GM12875 (cell line): ENCODE measurements at regions not wholly inside any gene's neighbourhood (a gene's known extent, or its start where the extent isn't known, plus 50 kb on each side); places are given as distances from the start of the nearest gene placed in this dataset.
"Not testable (repeated sequence)": the region's sequence is repeated elsewhere in the genome, so short reads cannot be mapped to it uniquely, and the experiment has no call there.

ENCODE experiments used
- H3K4me3 ChIP-seq: one replicate; pipeline ENCODE4 v1.5.1; 2011; ENCODE audit warnings: low read depth, low read length, control low read depth
- TF ChIP-seq, protein P1 (sequence below): IDR thresholded peaks from 2 replicates; pipeline ENCODE4 v1.5.1; 2011; ENCODE audit warnings: low read depth, mild to moderate bottlenecking, control low read depth, inconsistent platforms, low read length, moderate library complexity, borderline replicate concordance; ENCODE audit not compliant: insufficient read depth

DNA sequence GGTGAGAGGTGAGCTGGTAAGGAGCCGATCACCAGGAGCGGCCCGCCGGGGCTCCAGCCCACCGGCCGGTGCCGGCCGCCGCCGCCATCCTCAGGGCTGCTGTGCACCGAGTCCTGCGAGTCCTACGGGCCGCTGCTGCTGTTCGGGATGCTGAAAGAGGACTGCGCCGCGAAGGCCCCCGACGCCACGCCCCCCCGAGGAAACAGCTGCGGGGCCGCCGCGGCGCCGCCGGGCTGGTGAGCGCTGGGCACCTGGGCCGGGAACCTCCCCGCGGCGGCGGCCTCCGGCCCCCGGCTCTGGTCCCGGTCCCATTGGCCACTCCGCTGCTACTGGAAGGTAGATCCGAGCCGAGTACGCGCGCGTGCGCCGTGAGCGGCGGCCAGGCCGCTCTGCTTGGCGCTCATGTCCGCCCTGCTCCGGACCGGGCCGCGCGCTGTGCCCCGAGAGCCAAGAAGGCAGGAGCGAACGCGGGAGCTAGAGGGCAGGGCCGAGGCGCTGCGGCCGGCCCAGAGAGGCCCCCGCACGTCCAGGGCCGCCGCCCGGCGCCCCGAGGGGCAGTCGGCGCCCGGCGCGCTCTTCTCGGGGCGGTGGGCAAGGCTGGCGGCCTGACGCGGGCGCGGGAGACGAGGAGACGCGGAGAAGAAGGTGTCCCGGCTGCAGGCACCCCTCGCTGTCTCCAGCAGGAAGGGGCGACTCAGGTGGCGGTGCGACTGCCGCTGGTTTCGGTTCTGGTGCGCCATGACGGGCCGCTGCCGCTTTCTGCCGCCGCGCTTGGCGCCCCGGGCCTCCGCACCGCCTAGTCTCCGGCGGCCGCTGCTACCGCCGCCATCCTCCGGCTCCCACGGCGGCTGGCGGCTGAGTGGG, 121.3 kb upstream of the WIPF3 start:
- TF ChIP-seq, protein P1, sequence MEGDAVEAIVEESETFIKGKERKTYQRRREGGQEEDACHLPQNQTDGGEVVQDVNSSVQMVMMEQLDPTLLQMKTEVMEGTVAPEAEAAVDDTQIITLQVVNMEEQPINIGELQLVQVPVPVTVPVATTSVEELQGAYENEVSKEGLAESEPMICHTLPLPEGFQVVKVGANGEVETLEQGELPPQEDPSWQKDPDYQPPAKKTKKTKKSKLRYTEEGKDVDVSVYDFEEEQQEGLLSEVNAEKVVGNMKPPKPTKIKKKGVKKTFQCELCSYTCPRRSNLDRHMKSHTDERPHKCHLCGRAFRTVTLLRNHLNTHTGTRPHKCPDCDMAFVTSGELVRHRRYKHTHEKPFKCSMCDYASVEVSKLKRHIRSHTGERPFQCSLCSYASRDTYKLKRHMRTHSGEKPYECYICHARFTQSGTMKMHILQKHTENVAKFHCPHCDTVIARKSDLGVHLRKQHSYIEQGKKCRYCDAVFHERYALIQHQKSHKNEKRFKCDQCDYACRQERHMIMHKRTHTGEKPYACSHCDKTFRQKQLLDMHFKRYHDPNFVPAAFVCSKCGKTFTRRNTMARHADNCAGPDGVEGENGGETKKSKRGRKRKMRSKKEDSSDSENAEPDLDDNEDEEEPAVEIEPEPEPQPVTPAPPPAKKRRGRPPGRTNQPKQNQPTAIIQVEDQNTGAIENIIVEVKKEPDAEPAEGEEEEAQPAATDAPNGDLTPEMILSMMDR, result no peak
- H3K4me3 ChIP-seq, result peak overlapping the region; percentile 50

DNA sequence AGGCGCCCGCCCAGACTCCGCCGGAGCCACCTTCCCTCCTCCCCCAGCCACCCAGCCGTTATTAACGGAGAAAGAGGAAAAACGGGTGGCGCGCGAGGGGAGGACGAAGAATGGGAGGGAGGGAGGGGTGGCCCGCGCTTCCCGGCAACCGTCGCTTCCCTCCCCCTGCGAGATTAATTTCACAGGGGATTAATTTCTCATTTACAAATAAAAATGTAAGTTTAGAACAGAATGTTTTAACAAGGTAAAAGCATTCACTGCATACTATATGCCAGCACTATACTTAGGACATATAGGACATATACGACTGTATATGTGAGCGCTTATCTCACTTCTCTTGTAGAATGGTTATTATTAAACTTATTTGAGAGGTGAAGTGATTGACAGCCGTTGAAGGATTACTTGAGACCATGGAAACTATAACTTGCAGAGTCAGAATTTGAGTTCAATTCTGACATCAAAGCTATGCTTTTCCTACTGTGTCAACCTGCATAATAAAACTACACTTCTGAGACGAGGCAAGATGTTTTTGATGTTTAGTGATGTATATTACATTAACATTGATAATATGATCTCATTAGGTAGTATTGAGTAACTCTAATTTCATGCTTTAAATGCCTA, 120.5 kb upstream of the WIPF3 start:
- H3K4me3 ChIP-seq, result peak overlapping the region; percentile 50

DNA sequence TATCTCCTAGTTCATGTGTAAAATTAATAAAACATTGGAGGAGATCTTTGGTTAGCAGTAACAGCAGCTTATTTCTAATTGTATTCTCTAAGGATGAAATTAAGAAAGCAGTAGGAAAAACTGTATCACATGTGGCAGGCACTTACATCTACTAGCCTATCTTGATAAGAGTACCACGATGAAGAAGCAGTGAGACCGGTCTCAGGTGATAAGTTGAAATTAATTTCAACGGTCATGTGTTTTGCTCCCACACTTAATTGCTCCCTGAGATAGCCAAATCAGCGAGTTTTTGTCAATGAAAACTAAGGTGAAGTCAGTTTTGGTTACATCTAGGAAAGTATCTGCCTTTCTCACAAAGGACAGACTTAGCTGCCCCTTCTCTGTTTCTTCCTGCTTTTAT, 115.8 kb upstream of the WIPF3 start:
- H3K4me3 ChIP-seq, result not testable (repeated sequence)

DNA sequence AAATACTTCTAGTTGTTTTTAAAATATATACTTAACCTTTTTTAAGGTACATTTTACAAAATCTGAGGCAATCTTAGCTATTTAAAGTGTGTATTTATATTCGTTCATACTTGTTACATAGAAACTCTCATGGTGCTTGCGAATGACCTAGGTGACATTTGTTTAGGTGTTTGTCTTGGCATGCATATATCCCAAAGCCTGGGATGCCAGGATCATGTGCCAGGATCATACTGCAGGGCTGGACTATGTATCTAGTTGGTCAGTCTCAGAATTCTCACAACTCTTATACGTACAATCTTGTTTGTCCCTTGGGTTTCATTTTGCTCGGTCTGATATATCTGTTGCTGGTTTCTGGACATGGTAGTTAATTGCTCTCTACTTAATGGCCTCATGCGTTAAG, 109.9 kb upstream of the WIPF3 start:
- H3K4me3 ChIP-seq, result not testable (repeated sequence)

DNA sequence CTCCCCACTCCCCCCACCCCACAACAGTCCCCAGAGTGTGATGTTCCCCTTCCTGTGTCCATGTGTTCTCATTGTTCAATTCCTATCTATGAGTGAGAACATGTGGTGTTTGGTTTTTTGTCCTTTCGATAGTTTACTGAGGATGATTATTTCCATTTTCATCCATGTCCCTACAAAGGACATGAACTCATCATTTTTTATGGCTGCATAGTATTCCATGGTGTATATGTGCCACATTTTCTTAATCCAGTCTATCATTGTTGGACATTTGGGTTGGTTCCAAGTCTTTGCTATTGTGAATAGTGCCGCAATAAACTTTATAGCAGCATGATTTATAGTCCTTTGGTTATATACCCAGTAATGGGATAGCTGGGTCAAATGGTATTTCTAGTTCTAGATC, 106.6 kb upstream of the WIPF3 start:
- H3K4me3 ChIP-seq, result not testable (repeated sequence)

DNA sequence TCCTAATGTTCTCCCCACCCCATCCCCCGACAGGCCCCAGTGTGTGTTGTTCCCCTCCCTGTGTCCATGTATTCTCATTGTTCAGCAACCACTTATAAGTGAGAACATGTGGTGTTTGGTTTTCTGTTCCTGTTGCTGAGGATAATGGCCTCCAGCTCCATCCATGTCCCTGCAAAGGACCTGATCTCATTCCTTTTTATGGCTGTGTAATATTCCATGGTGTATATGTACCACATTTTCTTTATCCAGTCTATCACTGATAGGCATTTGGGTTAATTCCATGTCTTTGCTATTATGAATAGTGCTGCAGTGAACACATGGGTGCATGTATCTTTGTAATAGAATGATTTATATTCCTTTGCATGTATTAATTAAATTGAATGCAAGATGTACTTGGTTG, 104.8 kb upstream of the WIPF3 start:
- not testable (repeated sequence) for H3K4me3 ChIP-seq

DNA sequence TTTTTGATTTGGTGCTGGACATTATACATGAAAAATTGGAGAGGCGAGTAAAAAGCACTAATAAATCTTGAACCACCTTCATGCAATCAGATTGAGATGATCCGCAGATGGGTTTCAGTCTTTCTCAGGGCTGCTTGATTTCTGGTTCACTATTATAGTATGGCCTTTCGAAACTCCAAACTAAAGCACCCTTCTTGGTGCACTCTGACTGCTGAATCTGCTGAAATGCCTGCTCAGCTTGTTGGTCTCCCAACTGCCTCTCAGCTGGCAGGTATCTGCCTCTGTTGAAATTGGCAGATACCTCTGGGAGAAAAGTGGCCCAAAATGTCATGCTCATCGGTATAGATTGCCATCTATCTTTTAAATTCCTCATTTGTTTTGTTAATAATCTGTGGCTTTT, 102.5 kb upstream of the WIPF3 start:
- not testable (repeated sequence) for H3K4me3 ChIP-seq

DNA sequence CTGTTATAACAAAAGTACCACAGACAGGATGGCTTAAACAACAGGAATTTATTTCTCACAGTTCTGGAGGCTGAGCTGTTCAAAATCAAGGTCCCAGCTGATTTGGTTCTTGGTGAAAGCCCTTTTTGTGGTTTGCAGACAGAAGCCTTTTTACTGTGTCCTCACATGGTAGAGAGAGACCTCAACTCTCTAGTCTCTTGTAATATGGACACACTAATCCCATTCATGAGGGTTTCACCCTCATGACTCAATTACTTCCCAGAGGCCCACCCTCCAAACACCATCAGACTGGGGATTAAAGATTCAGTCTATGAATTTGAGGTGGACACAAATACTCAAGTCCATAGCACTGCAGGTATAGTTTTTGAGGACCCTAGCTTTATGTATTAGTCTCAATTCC, 97.3 kb upstream of the WIPF3 start:
- not testable (repeated sequence) for H3K4me3 ChIP-seq

DNA sequence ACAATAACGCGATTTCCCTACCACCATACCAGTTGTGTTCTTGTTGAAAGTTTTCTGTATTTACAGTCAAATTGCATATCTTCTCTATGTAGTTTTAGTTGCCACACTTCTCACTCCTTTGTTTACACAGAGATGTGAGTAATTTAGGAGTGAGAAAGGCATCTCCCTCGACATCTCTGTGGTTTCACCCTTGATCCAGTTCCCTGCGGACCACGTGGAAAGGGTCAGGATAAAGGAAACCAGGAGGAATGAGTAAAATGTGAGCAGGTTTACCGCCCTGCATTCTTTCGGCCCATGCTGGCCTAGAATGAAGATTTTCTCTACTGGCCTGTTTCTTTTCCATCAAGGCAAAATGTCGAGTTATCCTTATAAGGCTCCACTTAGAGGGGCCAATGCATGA, 83.2 kb upstream of the WIPF3 start:
- H3K4me3 ChIP-seq, result not testable (repeated sequence)

DNA sequence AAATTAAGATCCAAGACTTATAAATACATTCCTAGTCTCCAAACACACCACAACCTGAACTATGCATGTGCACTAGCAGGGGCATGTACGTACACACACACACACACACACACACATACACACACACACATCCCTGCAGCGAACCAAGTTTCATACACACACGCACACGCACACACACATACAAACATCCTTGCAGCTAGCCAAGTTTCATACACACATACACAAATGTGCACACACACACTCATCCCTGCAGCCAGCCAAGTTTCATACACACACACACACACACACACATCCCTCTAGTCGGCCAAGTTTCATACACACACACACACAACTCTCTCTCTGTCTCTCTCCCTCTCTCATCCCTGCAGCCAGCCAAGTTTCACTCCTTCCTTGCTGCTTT, 82.7 kb upstream of the WIPF3 start:
- H3K4me3 ChIP-seq, result no peak overlapping the region
- TF ChIP-seq, protein P1, result no peak

DNA sequence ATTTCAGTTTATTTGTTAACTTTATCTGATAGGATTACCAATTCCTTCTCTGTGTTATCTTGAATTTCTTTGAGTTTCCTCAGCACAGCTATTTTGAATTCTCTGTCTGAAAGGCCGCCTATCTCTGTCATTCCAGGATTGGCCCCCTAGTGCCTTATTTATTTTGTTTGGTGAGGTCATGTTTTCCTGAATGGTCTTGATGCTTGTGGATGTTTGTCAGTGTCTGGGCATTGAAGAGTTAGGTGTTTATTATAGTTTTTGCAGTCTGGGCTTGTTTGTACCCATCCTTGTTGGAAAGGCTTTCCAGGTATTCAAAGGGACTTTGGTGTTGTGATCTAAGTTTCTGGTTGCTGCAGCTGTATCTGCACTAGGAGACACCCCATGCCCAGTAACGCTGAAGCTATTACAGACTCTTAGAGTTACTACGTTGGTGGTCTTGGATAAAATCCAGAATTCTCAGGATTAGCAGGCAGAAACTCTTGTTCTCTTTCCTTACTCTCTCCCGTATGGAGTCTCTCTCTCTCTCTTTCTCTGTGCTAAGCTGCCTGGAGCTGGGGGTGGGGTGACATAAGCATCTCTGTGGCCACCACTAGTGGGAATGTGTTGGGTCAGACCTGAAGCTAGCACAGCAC, 76.7 kb upstream of the WIPF3 start:
- H3K4me3 ChIP-seq, result not testable (repeated sequence)

DNA sequence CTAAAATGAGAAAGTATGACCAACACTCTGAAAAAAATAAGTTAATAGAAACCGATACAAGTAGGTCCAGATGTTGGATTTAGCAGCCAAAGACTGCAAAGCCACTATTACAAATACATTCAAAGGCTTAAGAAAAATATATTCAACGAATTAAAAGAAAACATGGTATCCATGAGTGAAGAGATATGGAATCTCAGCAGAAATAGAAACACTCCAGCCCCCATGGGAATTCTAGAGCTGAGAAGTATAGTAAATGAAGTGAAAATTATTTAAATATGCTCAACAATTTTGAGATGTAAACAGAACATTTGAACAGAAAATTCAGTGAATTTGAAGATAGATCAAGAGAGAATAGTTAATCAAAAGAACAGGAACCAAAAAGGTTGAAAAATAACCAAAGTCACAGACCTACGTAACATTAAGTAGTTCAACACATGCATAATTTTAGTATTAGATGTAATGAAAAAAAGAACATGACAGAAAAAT, 72.0 kb upstream of the WIPF3 start:
- H3K4me3 ChIP-seq, result no peak overlapping the region
- TF ChIP-seq, protein P1, result no peak

DNA sequence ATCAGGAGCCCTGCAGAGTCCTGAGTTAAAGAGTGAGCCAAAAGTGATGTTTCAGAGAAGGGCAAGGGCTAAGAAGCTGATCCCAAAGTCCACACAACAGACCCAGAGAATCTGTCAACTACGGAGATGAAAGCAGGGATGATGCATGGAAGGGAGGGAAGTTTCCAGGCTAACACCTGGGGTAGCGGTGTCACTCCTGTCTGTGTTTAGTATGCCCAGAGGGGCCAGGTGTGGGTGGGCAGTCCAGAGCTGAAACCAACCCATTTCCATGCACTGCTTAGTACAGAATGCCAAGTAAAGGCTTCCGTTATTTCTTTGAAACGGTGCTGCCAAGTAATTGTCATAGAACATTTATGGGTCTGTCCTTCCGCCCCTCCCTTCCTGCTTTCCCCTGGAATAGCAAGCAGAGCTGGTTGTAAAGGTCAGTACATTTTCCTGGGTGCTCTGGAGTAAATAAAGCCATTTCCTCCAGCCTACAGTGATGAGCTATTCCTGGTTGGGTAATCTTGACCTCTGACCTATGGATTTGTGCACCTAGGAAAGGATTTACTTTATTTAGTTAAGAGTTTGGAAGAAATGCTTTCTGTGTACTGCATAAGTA, 58.6 kb upstream of the WIPF3 start:
- H3K4me3 ChIP-seq, result not testable (repeated sequence)
